HG03439 (cell line): ENCODE measurements at regions not wholly inside any gene's neighbourhood (a gene's known extent, or its start where the extent isn't known, plus 50 kb on each side); places are given as distances from the start of the nearest gene placed in this dataset.
"Not testable (repeated sequence)": the region's sequence is repeated elsewhere in the genome, so short reads cannot be mapped to it uniquely, and the experiment has no call there.

Experiments
- ATAC-seq: cut with Tn5 transposase; IDR thresholded peaks from one replicate; pipeline ENCODE4 v1.9.1; 2021; ENCODE audit warnings: mild to moderate bottlenecking, moderate library complexity; ENCODE audit not compliant: unreplicated experiment

DNA sequence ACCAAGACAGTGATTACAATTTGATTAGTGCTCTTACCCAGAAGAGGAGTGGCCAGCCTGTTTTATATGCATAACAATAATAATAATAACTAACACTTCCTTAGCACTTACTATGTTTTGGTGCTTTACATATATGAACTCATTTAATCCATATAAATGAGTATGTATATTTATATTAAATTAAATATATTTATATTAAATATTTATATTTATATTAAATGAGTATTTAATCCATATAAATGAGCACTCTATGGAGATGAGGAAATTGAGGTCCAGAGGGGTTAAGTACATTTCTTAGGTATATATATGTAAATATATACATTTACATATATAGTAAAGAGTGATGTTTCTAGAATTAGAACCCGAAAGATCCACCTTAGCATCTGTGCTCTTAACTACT is 673.9 kb upstream of the ACVR2A start:
- ATAC-seq = no peak

DNA sequence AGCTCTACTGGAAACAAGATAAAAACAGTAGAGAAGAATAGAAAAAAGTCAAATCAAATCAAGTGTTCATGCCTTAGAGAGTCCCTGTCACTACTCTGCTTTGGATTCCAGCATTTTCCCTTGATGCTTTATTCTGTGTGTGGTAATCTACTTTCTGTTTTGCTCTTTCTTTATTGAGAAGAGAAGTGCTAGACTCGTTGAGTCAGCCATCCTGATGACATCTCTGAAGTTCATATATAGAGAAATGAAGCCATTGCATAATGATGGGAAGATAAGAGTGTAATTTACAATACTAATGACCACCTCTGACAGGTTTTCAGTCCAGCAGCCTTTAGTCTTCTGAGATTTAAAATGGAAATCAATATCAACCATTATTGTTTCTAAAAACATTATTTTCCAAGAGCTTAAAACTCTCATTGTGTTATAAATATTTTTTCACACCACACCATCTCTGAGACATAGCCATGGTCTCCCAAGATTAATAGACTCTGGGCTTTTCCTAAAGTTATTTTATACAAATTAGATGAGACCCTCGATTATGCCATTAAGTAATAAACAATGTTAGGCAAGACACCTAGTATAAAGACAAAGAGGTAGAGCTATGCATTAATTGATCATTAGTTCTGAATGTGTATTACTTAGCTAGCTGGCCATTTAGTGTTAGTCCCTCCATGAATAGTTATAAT is 679.0 kb upstream of the ACVR2A start:
- ATAC-seq = no peak

DNA sequence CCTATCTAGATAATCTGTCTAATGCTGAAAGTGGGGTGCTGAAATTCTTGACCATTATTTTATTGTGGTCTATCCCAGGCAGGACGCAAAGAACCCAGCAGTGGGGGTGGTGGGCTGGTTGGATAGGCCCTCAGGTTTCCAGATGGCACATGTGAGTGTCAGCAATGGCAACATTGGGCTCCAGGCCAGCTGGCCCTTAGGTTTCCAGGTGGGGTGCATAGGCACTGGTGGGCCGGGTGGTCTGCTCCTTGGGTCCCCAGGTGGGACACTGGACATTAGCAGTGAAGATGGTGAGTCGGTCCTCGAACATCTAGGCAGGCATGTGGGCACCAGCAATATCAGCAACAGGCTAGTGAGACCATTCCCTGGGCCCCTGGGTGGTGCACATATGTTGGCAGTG is 680.3 kb upstream of the ACVR2A start:
- ATAC-seq = no peak

DNA sequence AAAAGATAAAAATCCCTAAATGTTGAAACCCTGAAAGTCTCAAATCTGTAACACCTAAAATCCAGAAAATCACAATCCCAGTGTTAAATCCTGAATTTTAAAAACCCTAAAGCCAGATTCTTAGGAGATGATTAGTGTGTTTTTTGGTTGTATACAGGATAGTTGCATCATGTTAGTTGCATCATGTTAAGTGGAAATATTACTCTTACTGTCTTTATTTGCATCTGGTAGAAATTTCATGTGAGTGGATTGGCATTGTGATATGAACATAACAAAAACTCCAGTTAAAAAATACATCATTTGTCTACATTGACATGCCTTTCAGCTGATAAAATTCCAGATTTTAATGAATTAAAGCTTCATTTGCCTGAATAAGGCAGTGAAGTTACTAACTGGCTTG is 683.1 kb upstream of the ACVR2A start:
- no peak for ATAC-seq

DNA sequence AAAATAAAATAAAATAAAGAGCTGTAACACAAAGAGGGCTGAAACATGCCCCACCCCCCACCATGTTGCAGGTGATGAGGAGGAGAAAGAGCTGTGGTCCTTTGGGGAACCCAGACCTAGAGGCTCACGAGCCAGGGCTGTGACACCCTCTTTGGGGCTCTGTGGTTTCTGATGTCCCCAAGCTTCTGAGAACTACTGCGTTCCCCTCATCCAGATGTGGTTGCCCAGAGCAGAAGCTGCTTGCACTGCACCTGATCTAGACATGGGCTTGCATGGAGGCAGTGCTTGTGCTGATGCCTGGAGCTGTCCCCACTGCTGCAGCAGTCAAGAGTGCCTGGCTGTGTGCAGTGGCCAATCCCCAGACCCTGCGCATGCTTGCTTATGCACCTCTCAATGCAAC is 687.9 kb upstream of the ACVR2A start:
- no peak for ATAC-seq

DNA sequence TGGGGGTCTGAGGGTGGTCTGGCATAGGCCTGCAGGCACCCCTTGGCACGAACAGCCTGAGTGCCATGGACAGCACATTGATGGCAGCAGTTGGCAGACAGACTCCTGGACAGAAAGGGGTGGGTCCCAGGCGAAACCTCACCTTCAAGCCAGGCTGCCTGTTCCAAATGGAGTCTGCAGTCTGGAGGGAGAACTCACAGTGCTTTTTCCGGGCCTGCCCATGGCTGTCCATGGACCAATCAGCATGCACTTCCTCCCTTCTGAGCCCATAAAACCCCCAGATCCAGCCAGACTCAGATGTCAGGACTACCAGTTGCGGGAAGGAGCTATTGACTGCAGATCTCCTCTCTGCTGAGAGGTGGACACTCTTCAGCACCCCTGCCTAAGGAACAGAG is 694.6 kb upstream of the ACVR2A start:
- ATAC-seq = no peak

DNA sequence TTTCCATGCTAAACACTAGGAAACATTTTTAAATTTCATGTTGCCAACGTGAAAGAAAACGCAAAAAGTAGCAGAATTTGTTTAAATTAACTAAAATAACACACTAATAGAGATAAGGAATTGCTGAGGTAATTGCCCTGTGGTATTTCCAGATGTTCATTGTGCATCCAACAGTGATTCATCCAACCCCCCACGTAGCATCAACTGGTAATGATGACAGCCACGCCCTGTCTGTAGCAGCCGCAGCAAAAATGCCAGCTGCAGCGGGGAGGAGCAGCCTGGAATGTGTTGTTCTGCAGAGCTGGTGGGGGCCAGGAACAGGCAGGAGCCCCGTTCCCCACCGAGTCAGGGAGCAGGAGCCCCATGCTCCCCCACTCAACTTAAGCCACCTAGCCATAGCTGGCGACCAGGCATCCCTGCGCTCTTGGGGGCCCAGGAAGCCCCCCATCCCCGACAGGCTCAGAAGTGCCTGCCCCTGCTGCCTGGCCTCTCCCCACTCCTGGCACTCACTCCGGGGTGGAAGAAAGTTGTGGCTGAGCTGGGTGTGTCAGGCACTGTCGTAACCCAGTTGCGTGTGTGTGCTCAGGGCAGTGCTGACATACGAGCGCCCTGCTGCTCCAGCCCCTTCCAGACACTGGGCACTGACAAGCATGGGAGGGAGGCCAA is 695.1 kb upstream of the ACVR2A start:
- no peak for ATAC-seq

DNA sequence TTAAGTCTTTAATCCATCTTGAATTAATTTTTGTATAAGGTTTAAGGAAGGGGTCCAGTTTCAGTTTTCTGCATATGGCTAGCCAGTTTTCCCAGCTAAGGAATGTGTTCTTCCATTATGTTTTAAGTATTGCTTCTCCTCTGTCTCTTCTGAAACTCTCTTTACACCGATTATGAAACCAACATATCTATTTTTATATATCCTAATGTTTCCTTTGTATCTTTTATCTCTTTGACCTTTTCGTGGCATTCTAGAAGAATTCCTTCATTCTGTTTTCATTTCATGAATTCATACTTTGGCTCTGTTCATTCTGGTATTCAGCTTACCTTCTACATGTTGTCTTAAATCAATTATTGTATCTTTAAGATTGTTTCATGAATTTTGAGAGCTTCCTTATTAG is 697.0 kb upstream of the ACVR2A start:
- ATAC-seq = no peak

DNA sequence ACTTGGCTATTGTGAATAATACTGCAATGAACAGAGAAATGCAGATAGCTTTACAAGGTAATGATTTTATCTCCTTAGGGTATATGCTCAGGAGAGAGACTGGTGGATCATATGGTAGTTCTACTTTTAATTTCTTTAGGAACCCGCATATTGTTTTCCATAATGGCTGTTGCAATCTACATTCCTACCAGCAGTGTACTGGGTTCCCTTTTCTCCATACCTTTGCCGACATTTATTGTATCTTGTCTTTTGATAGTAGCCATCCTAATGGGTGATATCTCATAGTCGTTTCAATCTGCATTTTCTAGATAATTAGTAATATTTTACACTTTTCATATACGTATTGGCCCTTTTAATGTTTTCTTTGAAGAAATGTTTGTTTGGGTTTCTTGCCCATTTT is 702.9 kb upstream of the ACVR2A start:
- no peak for ATAC-seq

DNA sequence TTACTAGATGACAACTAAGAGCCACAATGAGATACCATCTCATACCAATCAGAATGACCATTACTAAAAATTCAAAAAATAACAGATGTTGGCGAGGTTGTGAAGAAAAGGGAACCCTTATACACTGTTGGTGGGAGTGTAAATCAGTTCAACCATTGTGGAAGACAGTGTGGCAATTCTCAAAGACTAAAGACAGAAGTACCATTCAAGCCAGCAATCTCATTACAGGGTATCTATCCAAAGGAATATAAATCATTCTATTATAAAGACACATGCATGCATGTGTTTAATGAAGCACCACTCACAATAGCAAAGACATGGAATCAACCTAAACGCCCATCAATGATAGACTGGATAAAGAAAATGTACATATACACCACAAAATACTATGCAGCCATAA is 705.1 kb upstream of the ACVR2A start:
- not testable (repeated sequence) for ATAC-seq

DNA sequence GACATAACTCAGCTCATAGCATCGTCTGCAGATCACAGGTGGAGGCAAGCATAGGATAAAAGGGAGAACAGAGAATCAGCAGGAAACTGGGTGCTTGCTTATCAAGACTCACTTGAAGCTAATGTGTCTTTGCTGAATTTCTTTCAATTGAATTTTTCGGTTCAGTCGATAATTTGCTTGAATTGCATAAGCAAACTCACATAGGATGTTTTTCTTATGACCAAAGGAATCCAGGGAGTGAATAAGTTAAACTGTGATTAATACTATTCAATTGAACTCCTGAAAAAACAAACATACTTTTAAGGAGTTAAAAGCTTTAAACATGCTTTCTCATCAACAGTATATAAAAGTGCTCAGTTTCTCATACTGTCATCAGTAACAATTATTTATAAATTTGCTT is 707.1 kb upstream of the ACVR2A start:
- ATAC-seq = no peak

DNA sequence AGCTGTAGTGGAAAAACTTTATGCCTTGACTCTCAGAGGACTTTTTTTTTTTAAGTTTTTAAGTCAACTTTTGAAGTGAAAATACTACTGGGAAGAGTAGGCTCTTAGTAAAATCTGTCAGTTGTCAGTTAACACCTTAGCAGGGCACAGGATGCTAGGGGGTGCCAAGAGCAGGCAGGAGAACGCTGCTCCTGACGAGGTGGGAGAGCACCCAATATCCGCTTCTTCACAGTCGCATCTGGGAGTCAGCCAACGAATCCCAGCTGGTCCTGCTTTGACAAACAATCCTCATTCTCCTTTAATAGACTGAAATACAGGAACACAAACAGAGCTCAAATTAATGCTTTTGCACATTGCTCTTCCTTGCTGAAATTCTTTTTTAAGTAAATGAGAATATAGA is 709.5 kb upstream of the ACVR2A start:
- no peak for ATAC-seq

DNA sequence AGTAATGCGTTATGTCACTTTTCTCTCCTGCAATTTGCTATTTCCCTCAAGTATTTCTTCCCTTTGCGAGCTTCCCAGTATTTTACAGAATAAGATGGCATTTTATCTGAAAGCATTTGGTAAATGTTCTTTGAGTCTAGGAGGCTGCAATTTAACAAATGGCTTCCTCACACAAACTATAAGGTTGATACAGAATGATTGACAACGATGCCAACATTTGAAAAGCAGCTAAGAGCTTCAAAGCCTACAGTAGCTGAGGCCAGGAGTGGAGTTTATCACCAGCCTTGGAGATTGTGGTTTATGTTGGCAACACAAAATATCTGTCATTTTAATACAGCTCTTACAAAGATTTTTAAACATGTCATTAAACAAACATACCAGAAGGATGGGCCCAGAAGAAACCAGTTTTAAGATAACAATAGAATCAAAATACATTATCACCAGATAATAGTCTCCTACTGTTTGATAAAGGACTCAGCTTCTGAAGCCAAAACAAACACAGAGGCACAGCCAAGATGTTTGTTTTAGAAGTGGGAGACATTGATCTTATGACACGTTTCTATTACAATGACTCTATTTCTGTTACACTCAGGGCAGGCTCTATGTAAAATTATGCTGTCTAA is 711.4 kb upstream of the ACVR2A start:
- ATAC-seq = no peak

DNA sequence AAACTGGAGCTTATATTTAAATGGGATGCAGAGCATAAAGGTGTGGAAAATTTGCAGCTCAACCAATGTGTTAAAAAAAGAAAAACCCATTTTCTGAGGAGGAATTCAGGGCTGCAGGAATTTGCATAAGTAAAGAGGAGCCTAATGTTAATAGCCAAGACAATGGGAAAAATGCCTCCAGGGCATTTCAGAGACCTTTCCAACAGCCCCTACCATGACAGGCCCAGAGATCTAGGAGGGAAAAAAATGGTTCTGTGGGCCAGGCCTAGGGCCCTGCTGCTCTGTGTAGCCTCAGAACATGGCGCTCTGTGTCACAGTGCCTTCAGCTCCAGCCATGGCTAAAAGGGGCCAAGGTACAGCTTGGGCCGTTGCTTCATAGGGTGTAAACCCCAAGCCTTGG is 719.7 kb upstream of the ACVR2A start:
- ATAC-seq = no peak

DNA sequence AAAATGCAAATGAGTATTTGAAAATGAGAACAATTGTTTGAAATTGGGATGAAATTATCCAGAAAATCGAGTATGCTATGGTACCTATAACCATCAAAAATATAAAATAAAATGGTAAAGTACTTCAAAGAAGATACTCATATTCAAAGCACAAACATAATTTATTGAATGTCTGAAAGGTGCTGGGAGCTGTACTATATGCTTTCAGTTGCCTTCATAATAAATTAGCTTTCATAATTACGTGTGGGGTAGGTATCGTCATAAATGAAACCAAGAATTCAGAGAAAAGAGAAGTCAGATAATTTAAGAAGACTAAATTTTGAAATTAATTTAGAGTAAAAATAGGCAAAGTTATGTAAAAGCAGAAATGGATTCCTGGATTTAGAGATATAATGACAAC is 721.9 kb upstream of the ACVR2A start:
- no peak for ATAC-seq

DNA sequence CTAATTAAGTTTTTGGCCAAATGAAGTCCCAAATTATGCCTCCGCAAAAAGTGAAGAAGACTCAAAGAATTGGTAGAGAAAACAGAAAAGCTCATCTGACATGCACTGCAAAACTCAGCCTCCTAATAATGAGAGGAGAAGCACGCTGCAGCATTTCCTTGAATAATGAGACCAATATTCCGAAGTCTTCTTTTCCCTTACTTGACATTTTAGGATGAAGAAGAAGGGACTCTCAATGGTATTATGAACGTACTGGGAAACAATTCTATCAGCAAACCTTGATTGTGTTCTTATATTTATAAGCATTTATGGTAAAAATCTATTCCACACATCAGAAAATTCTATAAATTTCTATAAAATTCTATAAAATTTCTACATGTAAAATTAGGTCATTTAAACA is 733.9 kb upstream of the ACVR2A start:
- ATAC-seq = no peak

DNA sequence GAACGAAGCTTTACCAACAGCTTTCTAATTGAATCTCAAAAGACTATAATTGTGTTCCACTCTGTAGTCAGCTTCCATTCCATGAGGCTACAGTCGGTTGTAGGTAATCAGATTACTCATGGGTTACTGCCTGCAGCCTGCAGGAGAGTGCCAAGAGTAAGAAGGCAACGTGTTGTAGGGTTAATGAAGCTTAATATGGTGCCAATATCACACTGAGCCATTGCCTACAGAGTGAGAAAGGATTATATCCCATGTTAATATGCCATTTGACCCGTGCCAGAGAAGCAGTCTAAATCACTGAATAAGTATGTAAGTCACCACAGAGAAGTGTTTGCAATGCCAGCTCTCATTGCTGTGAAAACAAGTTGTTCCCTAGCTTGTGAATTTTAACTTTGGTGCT is 734.5 kb upstream of the ACVR2A start:
- no peak for ATAC-seq

DNA sequence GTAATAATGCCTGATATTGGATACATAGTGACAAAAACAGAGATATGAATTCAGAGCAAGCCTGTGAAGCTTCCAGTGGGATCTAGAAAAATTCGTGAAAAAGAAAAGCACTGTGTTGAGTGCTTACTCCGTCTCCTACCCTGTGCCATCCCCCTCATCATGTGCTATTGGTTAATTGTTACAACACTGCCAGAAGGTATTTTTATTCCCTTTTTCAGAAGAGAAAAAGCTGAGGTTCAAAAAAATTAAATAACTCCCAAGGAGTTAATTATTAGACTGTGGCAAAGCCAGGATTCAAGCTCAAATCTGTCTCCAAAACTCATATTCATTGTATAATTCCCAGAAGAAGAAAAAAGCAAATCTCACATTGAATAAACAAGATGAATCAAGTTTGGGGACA is 735.5 kb upstream of the ACVR2A start:
- ATAC-seq = no peak

DNA sequence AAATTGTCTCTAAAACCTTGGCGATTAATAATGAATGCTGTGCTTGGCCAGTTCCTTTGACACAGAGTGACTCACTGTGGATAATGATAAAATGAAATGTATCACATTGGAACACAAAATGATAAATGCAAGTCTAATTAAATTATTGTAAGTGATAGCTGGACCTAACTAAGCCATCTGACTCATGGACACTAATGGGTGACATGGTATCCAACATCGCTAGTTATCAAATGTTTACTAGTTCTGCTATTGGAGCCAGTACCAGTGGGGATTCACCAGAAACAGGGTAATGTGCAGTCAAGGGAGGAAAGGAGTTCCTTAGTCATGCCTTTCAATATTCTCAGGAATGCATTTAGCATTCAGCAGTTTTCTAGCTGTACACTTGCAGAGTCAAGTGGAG is 736.3 kb upstream of the ACVR2A start:
- ATAC-seq = no peak

DNA sequence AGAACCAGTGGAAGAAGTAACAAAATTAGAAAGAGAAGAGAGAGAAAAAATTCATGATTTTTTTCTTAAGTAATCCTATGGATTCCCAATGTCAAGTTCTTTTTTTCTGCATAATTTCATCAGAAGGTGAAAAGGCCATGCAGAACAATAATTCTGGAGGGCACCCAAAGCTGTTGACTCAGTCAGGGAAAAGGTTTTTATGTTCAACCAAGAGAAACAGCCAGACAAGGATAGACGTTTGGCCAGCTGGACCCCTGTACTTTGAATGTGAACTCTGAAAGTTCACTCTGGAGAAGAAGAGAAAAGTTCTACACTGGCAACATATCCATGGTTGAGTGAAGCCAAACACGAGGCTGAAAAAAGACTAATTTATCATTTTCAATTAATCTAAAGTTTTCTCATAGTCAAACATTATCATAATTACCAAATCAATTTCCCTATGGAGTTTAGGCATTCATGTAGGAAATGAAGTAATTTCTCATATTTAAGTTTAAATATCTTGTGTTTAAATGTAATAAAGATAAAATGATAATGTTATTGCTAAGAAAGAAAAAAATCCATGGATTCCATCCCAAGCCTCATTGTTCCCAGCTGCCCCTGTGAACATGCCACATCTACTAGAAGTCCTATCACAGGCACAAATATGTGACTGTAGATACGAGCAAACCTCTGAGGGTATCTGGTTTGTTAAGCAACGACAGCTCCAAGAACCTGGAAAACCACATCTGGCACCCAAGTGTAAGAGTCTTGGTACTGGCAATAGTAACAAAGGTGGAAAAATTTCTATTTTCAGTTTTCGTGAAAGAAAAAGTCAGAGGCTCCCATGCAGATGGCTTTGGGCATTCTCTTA is 742.7 kb upstream of the ACVR2A start:
- no peak for ATAC-seq

DNA sequence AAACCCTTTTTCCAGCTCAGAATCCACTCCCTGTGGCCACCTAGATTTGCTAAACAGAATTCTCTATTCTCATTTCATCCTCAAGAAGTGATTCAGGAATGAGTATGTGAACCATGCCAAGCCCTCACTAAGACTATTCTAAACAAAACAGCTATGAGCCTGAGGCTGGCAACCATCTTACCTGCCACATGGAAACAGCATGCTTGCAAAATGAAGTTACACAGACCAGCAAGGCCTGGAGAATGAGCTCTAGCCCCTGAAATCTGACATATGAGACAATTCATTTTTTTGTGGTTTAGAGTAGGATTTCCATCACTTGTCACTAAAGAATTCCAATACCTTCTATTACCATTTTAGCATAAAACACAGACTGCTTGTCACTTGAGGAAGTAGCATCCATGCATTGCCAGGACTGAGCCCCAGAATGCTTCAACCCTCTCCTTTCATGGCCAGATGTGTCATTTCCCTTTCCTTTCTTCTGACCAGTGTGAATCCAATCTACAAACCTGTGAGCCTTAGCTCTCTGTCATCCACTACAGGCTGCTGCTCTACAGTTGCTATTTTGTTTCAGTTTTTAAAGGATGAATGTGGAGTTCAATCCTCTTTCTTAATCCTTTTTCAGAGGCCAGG is 744.3 kb upstream of the ACVR2A start:
- no peak for ATAC-seq
